GM18868 (cell line): ENCODE measurements at regions not wholly inside any gene's neighbourhood (a gene's known extent, or its start where the extent isn't known, plus 50 kb on each side); places are given as distances from the start of the nearest gene placed in this dataset.

Experiments used
- ATAC-seq: cut with Tn5 transposase; IDR thresholded peaks from one replicate; pipeline ENCODE4 v1.9.1; 2021; ENCODE audit warnings: mild to moderate bottlenecking, moderate library complexity; ENCODE audit not compliant: unreplicated experiment

DNA sequence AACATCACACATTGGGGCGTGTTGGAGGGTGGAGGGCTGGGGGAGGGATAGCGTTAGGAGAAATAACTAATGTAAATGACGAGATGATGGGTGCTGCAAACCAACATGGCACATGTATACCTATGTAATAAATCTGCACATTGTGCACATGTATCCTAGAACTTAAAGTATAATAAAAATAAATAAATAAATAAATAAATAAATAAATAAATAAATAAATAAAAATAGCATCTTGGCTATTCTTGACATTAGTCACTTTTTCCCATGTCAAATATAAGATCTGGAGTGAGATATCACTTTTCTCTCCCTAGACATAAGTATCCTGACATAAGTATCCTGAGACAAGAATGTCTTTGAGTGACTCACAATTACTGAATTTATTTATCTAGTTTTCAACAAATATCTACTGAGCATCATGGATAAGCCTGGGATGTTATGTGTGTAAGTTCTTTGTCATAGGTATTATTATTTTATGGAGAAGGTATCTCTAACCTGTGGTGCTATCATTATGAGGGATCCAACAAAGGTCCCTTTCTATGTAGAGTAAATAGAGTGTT lies 691.3 kb downstream of the SORCS1 start:
- no peak for ATAC-seq

DNA sequence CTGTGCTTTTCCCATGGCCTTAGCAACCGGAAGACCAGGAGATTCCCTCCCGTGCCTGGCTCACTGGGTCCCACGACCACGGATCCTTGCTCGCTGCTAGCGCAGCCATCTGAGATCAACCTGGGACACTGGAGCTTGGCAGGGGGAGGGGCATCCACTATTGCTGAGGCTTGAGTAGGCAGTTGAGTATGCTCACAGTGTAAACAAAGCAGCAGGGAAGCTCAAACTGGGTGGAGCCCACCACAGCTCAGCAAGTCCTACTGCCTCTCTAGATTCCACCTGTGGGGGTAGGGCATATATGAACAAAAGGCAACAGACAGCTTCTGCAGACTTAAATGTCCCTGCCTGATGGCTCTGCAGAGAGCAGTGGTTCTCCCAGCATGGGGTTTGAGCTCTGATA lies 697.0 kb downstream of the SORCS1 start:
- ATAC-seq = no peak

DNA sequence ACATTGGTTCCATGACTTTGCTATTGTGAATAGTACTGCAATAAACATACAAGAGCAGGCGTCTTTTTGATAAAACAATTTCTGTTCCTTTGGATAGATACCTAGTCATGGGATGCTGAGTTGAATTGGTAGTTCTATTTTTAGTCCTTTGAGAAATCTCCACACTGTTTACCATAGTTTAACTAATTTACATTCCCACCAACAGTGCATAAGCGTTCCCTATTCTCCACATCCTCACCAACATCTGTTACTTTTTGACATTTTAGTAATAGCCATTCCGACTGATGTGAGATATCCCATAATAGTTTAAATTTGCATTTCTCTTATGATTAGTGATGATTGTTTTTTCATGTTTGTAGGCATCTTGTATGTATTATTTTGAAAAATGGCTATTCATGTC lies 707.0 kb downstream of the SORCS1 start:
- no peak for ATAC-seq

- ATAC-seq = no peak
Measured at GRCh38 chr10:106454233-106454632, 710.3 kb downstream of the SORCS1 start.

- ATAC-seq = no peak
Measured at GRCh38 chr10:106450966-106451365, 713.5 kb downstream of the SORCS1 start.

DNA sequence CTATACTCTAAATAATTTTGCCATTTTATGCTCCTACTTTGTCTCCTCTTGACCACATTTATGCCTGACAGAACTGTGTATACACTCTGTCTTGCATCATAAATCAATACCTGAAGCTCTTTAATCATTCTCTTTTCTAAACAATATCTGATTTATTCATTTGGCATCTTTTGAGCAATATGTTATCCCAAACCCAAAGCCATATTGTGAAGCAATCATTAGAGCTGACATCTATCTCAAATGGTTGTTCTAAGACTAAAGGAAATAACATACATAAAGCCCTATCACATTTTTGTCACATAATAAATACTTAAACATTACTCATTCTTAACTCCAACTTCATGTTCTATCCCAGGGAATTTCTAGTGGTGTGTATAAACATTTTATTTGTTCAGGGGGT lies 717.6 kb downstream of the SORCS1 start:
- ATAC-seq = no peak

DNA sequence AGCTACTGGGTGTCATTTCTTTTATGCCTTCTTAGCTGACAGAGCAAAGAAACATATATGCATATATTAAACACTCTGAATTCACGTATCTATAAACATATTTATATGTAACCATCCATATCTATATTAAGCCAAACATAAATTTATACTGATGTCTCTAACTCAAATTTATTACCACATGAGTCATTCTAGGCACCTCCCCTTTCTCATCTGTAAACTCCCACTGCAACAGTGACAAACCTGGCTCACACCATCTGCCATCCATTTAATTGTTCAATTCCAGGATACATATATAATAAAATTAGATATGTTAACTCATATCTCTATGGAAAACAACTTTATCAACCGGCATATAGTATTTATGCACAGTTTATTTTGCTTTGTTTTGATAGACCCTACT lies 722.3 kb downstream of the SORCS1 start:
- ATAC-seq = no peak

DNA sequence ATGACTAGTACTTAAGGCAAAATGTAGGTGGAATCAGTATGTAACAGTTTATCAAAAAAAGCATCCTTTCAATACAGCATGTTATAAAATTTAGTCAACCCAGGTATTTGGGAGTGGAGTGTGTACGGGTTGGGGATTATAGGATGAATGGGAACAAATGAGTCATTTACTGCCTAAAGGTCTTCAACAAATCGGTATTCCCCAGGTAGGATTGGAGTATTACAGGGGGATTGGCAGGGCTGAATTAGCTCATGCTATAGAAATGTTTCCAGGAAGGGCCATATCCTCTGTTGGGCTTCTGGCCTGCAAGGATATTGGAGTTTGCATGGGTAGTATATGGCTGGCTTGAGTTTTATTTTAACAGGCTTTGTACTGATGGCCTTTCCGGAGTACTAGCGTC lies 723.7 kb downstream of the SORCS1 start:
- ATAC-seq = no peak

GRCh38 chr10:106440355-106440754 lies 724.2 kb downstream of the SORCS1 start:
- no peak for ATAC-seq

GRCh38 chr10:106439366-106439765 lies 725.1 kb downstream of the SORCS1 start:
- ATAC-seq = no peak

DNA sequence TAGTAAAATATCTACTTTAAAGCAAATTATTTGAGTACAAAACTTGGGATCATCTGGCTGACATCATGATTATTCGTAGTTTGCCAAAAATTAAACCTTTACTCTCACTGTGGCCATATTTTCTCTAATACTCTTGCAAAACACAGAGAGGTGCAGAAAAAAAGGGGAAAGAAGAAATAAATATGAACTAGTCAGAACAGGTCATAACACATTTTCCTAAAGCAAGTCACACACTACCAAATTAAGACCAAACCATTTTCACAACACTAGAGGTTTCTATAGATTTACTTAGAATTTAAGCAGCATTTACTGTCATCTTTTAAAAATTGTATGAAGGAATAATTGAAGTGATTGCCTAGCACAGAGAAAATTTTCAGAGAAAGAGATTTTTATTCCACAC lies 726.1 kb downstream of the SORCS1 start:
- ATAC-seq = no peak

DNA sequence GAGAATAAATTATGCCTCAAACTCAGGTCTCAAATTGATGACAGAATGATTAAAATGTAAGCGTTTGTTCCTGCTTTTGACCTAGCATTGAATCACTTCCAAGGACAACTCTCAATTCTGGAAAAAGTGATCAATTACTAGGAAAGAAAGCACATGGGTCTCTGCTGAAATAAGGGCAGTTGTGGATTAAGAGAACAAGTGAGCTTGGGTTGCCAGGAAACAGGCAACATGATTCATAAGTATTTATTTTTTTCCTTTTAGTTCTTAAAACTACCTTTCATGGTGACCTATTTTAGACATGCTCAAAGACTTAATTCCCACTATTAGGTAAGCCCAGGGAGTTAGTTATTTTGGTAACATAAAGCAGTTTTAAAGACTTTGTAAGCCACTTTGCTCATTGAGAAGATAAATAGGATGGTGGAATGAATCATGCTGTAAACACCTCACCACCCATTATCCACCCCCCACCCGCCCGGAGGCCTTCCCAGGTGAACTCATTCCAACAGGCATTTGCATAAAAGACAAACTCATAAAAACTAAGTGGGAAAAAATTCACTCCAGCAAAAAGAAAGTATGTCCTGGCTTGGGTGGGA lies 728.3 kb downstream of the SORCS1 start:
- ATAC-seq = no peak

DNA sequence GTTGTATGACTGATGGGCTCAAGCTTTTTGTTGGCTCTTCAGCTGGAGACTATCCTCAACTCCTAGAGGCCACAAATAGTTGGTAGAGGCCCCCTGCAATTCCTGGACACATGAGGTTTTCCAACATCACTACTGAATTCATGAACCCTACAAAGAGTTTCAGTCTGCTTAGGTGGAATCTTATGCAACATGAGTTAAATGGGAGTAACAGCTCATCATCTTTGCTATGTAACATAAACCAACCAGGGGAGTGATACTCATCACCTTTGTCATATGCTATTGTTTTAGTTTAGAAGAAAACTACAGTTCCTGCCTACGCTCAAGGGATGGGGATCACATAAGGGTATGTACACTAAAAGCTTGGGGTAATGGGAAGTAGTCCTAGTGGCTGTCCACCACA lies 729.4 kb downstream of the SORCS1 start:
- ATAC-seq = no peak

- ATAC-seq = no peak
Measured at GRCh38 chr10:106424981-106425380, 739.5 kb downstream of the SORCS1 start.

DNA sequence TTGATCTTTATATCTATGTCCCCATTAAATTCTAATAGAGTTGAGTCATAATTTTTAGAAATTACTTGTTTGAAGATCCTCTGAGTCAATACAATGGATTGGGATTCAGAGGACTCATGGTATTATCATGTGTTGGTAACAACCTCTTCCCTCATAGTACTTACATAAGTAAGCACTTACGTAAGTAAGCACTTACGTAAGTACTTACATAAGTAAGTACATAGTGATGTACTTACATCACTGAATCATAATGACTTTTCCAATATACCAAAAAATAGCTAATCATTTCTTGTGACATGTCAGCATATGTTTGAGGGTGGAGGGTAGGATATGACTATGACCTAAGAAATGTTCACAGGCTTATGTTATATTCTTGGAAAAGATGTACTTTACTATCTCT lies 740.5 kb downstream of the SORCS1 start:
- no peak for ATAC-seq

DNA sequence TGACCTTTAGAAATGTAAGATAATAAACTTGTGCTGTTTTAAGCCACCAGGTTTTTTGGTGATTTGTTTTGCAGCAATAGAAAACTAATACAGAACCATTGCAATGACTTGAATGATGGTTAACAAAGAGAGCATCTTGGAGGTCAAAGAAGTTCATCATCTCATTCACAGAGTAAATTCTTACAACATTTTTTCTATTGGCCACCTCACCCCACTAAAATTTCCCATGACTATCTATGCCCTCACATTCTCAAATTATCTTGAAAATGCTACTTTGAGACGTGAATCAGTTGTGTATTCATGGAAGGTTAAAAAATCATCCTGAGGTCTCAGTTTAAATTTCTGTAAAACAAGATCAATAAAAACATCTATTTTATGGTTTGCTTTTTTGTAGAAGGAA lies 754.2 kb downstream of the SORCS1 start:
- no peak for ATAC-seq

- no peak for ATAC-seq
Measured at GRCh38 chr10:106405141-106405540, 759.4 kb downstream of the SORCS1 start.

GRCh38 chr10:106402458-106402857 lies 762.0 kb downstream of the SORCS1 start:
- no peak for ATAC-seq

GRCh38 chr10:106401967-106402366 lies 762.5 kb downstream of the SORCS1 start:
- ATAC-seq = no peak

DNA sequence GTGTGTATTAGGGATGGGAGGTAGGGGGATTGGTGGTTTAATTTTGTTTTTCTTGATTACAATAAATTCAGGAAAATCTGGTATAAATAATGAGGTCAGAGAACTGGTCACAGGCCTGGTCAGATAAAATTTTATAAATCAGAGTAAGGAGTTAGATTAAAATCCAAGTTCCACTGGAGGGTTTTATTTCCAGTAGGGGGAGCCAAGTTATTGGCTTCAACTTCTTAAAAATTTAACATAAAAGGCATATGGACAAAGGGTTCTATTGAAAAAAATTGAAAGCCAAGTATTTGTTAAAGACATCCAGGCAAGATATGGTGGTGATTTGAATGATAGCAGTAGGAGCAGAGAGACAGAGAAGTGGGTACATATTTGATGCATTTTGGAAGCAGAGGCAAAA lies 763.3 kb downstream of the SORCS1 start:
- no peak for ATAC-seq

DNA sequence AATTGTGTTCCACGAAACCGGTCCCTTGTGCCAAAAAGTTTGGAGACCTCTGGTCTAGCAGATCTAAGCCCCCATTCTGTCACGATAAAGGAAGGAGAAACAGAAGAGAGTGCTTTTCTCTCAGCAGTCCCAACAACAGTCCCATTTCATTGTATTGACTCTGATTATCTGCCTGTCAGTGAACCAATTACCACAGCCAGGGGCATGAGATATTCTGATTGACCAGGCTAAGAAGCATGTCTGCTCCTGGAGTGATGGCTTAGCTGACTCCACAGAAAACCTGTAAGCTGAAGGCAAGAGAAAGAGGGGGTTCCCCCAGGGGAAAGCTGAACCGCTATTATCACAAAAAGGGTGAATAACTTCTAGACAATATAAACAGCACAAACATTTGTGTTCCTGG lies 765.4 kb downstream of the SORCS1 start:
- ATAC-seq = no peak

GRCh38 chr10:106396192-106396591 lies 768.3 kb downstream of the SORCS1 start:
- no peak for ATAC-seq

DNA sequence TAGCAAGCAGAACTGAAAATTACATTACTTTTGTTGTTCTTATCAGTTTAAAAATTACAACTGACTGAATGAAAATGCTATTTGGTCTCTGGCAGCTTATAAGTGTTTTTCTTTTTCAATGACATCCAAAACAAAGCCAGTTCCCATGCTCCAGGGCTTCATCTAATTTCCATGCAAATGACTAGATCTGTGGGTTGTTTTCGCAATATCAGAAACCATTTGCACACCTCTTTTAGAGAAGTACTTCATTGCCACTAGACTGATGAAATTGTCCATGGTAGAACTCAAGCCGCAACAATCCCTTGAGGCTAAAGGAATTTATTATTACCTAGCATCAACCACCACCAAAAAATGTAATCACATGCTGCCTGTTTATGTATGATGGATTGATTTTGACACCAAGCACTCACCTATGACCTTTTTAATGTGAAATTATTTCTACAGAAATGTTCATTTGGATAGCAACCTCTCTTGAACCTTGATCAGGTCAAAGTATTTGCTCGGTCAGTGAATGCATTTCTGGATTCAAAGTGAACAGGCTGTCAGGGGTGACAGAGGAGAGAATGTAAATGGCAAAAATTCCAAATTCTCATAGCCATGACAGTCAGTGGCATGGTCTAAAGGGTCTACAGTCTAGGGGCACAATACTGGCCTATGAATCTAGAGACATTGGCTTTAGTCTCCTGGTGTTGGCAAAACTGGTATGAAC lies 769.3 kb downstream of the SORCS1 start:
- no peak for ATAC-seq
